Astrocyte (in vitro differentiated cells and primary cell): ENCODE measurements at regions not wholly inside any gene's neighbourhood (a gene's known extent, or its start where the extent isn't known, plus 50 kb on each side); places are given as distances from the start of the nearest gene placed in this dataset.

Experiments used
- DNase-seq: peaks from one replicate; pipeline ENCODE4 v3.0.0-alpha.2; 2010; ENCODE audit warnings: low read depth
- FAIRE-seq: peaks from 2 replicates; lab custom pipeline; 2011; peaks lifted over from hg19 to GRCh38; lab: Jason Lieb, UNC
- H2AFZ ChIP-seq: 2 replicates; pipeline ENCODE4 v1.6.0; 2012; ENCODE audit warnings: low read depth, low read length, inconsistent platforms
- H3K27ac ChIP-seq: 2 replicates; pipeline ENCODE4 v1.5.1; 2011; ENCODE audit warnings: low read depth, low read length, inconsistent platforms
- H3K27me3 ChIP-seq: 2 replicates; pipeline ENCODE4 v1.6.0; 2011; ENCODE audit warnings: low read length, inconsistent platforms; ENCODE audit not compliant: insufficient read depth
- H3K36me3 ChIP-seq: 2 replicates; pipeline ENCODE4 v1.5.1; 2011; ENCODE audit warnings: low read length, inconsistent platforms; ENCODE audit not compliant: insufficient read depth
- H3K4me1 ChIP-seq: 2 replicates; pipeline ENCODE4 v1.5.1; 2011; ENCODE audit warnings: low read length, inconsistent platforms; ENCODE audit not compliant: insufficient read depth
- H3K4me2 ChIP-seq: 2 replicates; pipeline ENCODE4 v1.6.0; 2012; ENCODE audit warnings: low read length, inconsistent platforms
- H3K4me3 ChIP-seq: 2 replicates; pipeline ENCODE4 v1.5.1; 2011; ENCODE audit warnings: low read depth, mild to moderate bottlenecking, low read length, inconsistent platforms; ENCODE audit not compliant: insufficient read depth
- H3K79me2 ChIP-seq: 2 replicates; pipeline ENCODE4 v1.6.0; 2012; ENCODE audit warnings: mild to moderate bottlenecking, low read length, inconsistent platforms; ENCODE audit not compliant: insufficient read depth
- H3K9ac ChIP-seq: 2 replicates; pipeline ENCODE4 v1.6.0; 2012; ENCODE audit warnings: mild to moderate bottlenecking, low read length, inconsistent platforms
- H3K9me3 ChIP-seq: 2 replicates; pipeline ENCODE4 v1.5.1; 2012; ENCODE audit warnings: low read depth, mild to moderate bottlenecking, low read length, inconsistent platforms; ENCODE audit not compliant: insufficient read depth
- H4K20me1 ChIP-seq: 2 replicates; pipeline ENCODE4 v1.6.0; 2012; ENCODE audit warnings: low read length, inconsistent platforms; ENCODE audit not compliant: insufficient read depth
- H3K27ac Mint-ChIP-seq: one replicate; pipeline ENCODE4 v1.8.0; 2021; ENCODE audit warnings: mild to moderate bottlenecking, mixed read lengths; ENCODE audit not compliant: unreplicated experiment
- H3K27me3 Mint-ChIP-seq: one replicate; pipeline ENCODE4 v1.8.0; 2021; ENCODE audit warnings: low read depth, mixed read lengths; ENCODE audit not compliant: unreplicated experiment
- H3K36me3 Mint-ChIP-seq: one replicate; pipeline ENCODE4 v1.8.0; 2021; ENCODE audit warnings: low read depth, mixed read lengths; ENCODE audit not compliant: unreplicated experiment
- H3K4me1 Mint-ChIP-seq: one replicate; pipeline ENCODE4 v1.8.0; 2021; ENCODE audit warnings: low read depth, mixed read lengths; ENCODE audit not compliant: unreplicated experiment
- H3K4me3 Mint-ChIP-seq: one replicate; pipeline ENCODE4 v1.8.0; 2021; ENCODE audit warnings: mild to moderate bottlenecking, moderate library complexity, mixed read lengths; ENCODE audit not compliant: unreplicated experiment
- H3K9me3 Mint-ChIP-seq: one replicate; pipeline ENCODE4 v1.8.0; 2021; ENCODE audit warnings: mild to moderate bottlenecking, mixed read lengths; ENCODE audit not compliant: unreplicated experiment
- CTCF ChIP-seq: IDR thresholded peaks from 2 replicates; pipeline ENCODE4 v1.5.1; 2011; ENCODE audit warnings: low read depth, mild to moderate bottlenecking, inconsistent platforms, low read length, moderate library complexity; ENCODE audit not compliant: insufficient read depth
- EZH2 ChIP-seq: IDR thresholded peaks from 2 replicates; pipeline ENCODE4 v1.6.1; 2012; ENCODE audit warnings: mild to moderate bottlenecking, low read length, inconsistent platforms; ENCODE audit not compliant: insufficient read depth

- Mint-ChIP-seq H3K9me3 (peaks cover 14% of the 10 kb centered on the region), H3K4me1 (peaks cover 4% of the 10 kb centered on the region), H3K27me3 (peaks cover 72% of the 10 kb centered on the region), H3K27ac (no peak overlapping the region), H3K36me3 (no peaks in the 10 kb centered on the region), H3K4me3 (no peak overlapping the region)
- no peak for TF ChIP-seq CTCF
- TF ChIP-seq EZH2, result no peak
- H3K4me2 ChIP-seq, result no peak overlapping the region
- peaks cover 6% of the 10 kb centered on the region for H3K9me3 ChIP-seq
- H3K27ac ChIP-seq, result no peak overlapping the region
- no peaks in the 10 kb centered on the region for H4K20me1 ChIP-seq
- H3K4me3 ChIP-seq, result no peak overlapping the region
- H3K36me3 ChIP-seq, result no peaks in the 10 kb centered on the region
- no peak for DNase-seq
- no peak overlapping the region for H3K9ac ChIP-seq
- no peak overlapping the region for H2AFZ ChIP-seq
- peaks cover 8% of the 10 kb centered on the region for H3K27me3 ChIP-seq
- FAIRE-seq, result no peak
- H3K4me1 ChIP-seq, result no peaks in the 10 kb centered on the region
- H3K79me2 ChIP-seq, result no peaks in the 10 kb centered on the region
Measured at GRCh38 chr6:43980004-43980795, 147.1 kb downstream of the MRPL14 start.

DNA sequence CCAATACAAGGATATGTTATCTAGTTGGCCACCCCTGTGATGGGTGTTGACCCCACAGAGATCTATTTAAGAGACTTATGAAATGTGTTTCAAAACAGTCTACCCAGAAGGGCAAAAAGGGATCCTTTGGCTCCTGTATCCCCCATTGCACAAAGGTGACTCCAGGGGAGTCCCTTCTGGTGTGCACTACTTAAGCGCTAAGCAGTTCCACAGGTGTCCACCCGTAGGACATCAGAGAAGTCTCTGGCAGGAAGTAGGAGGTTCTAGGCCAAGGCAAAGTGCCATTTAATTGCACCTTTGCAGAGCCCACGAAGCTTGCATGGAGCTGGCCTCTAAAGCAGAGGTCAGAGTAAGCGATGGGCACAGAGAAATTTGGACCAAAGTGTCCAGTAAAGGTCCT lies 147.7 kb downstream of the MRPL14 start:
- H3K9me3 Mint-ChIP-seq, result peaks cover 14% of the 10 kb centered on the region

More for the DNA sequence above, 147.7 kb downstream of the MRPL14 start:
- Histone ChIP-seq H3K79me2 (no peaks in the 10 kb centered on the region), H3K4me1 (no peaks in the 10 kb centered on the region), H4K20me1 (no peaks in the 10 kb centered on the region), H3K9me3 (peaks cover 6% of the 10 kb centered on the region), H3K4me2 (no peak overlapping the region), H3K36me3 (no peaks in the 10 kb centered on the region), H3K9ac (no peak overlapping the region), H3K27ac (no peak overlapping the region), H3K27me3 (peaks cover 8% of the 10 kb centered on the region), H3K4me3 (no peak overlapping the region), H2AFZ (no peak overlapping the region)
- peaks cover 65% of the 10 kb centered on the region for H3K27me3 Mint-ChIP-seq
- DNase-seq (no peak), FAIRE-seq (no peak)
- H3K4me3 Mint-ChIP-seq, result no peak overlapping the region
- TF ChIP-seq CTCF, result no peak
- TF ChIP-seq EZH2, result no peak
- H3K36me3 Mint-ChIP-seq, result no peaks in the 10 kb centered on the region
- no peak overlapping the region for H3K27ac Mint-ChIP-seq
- peaks cover 4% of the 10 kb centered on the region for H3K4me1 Mint-ChIP-seq
